BJ (cell line): ENCODE measurements at regions not wholly inside any gene's neighbourhood (a gene's known extent, or its start where the extent isn't known, plus 50 kb on each side); places are given as distances from the start of the nearest gene placed in this dataset.

Source experiments
- CTCF ChIA-PET: fragments of 350-600 bp; formaldehyde crosslinking; extraction: SDS; loops from one replicate; lab custom pipeline; 2021; ENCODE audit warnings: antibody characterized with exemption, inconsistent platforms; lab: Yijun Ruan, JAX
- POLR2A ChIA-PET: fragments of 300-600 bp; sonication (Branson Sonifier 250); formaldehyde crosslinking; extraction: SDS; loops from one replicate; lab custom pipeline; 2021; ENCODE audit warnings: antibody characterized with exemption; lab: Charles Lee
- DNase-seq: peaks from one replicate; pipeline ENCODE4 v3.0.0-alpha.2; 2011; ENCODE audit warnings: low read depth
- H3K27me3 ChIP-seq: 2 replicates; pipeline ENCODE4 v1.6.0; 2011; ENCODE audit warnings: low read length; ENCODE audit not compliant: control insufficient read depth, insufficient read depth
- H3K36me3 ChIP-seq: 2 replicates; pipeline ENCODE4 v1.5.1; 2011; ENCODE audit warnings: low read length; ENCODE audit not compliant: control insufficient read depth, insufficient read depth
- H3K4me3 ChIP-seq: 2 replicates; pipeline ENCODE4 v1.5.1; 2011; ENCODE audit warnings: low read depth, mild to moderate bottlenecking, control low read depth, low read length
- CTCF ChIP-seq: IDR thresholded peaks from 2 replicates; pipeline ENCODE4 v1.5.1; 2011; ENCODE audit warnings: low read depth, mild to moderate bottlenecking, control low read depth, inconsistent platforms, low read length, moderate library complexity; ENCODE audit not compliant: insufficient read depth

- no peaks in the 10 kb centered on the region for H3K36me3 ChIP-seq
- ChIA-PET POLR2A (no interaction called here), CTCF (no interaction called here)
- no peak for DNase-seq
- no peak overlapping the region for H3K4me3 ChIP-seq
- TF ChIP-seq CTCF = no peak
- no peaks in the 10 kb centered on the region for H3K27me3 ChIP-seq
Measured at GRCh38 chr2:67268797-67269196, 128.3 kb upstream of the ETAA1 start.

GRCh38 chr2:67272195-67272594, 124.9 kb upstream of the ETAA1 start:
- Histone ChIP-seq H3K4me3 (no peak overlapping the region), H3K36me3 (no peaks in the 10 kb centered on the region), H3K27me3 (no peaks in the 10 kb centered on the region)
- POLR2A ChIA-PET = no interaction called here
- no peak for DNase-seq
- TF ChIP-seq CTCF = no peak
- CTCF ChIA-PET = no interaction called here

GRCh38 chr2:67277450-67277849, 119.7 kb upstream of the ETAA1 start:
- Histone ChIP-seq H3K4me3 (no peak overlapping the region), H3K27me3 (no peaks in the 10 kb centered on the region), H3K36me3 (no peaks in the 10 kb centered on the region)
- ChIA-PET CTCF (no interaction called here), POLR2A (no interaction called here)
- no peak for DNase-seq
- no peak for TF ChIP-seq CTCF

- DNase-seq = no peak
- Histone ChIP-seq H3K27me3 (no peaks in the 10 kb centered on the region), H3K36me3 (no peaks in the 10 kb centered on the region), H3K4me3 (no peak overlapping the region)
- ChIA-PET CTCF (interaction anchor here (0.9 kb wide), 1 partner anchor 20 kb away, joined by 3 read pairs; no protein-coding TSS in a partner anchor), POLR2A (no interaction called here)
- TF ChIP-seq CTCF = no peak
Measured at GRCh38 chr2:67281101-67281500, 116.0 kb upstream of the ETAA1 start.

GRCh38 chr2:67283641-67284040, 113.5 kb upstream of the ETAA1 start:
- ChIA-PET CTCF (interaction anchor here (1.1 kb wide), 1 partner anchor 363 kb away, joined by 3 read pairs; no protein-coding TSS in a partner anchor), POLR2A (no interaction called here)
- no peak for DNase-seq
- no peak for TF ChIP-seq CTCF
- Histone ChIP-seq H3K27me3 (no peaks in the 10 kb centered on the region), H3K36me3 (no peaks in the 10 kb centered on the region), H3K4me3 (no peak overlapping the region)
